Motor neuron (in vitro differentiated cells): ENCODE measurements at regions not wholly inside any gene's neighbourhood (a gene's known extent, or its start where the extent isn't known, plus 50 kb on each side); places are given as distances from the start of the nearest gene placed in this dataset.
"Not testable (repeated sequence)": the region's sequence is repeated elsewhere in the genome, so short reads cannot be mapped to it uniquely, and the experiment has no call there.

Source experiments
- ATAC-seq, 8 experiments: fragments of 200-7000 bp; cut with Tn5 transposase; replicated peaks in 6 of 8; 2 replicates each; pipeline ENCODE4 v1.8.0; 2021; ENCODE audit warnings: mild to moderate bottlenecking in 8 of 8, moderate library complexity in 8 of 8
- H3K27ac ChIP-seq, 2 donors: fragments of 250-450 bp; sonication (Bioruptor Pico); 2 replicates each; pipeline ENCODE4 v1.9.0; 2021; ENCODE audit warnings: antibody characterized with exemption in 2 of 2, mild to moderate bottlenecking in 2 of 2, moderate library complexity in 1 of 2
- H3K4me1 ChIP-seq, 2 donors: fragments of 250-450 bp; sonication (Bioruptor Pico); replicated peaks in 1 of 2; 2 replicates each; pipeline ENCODE4 v1.6.1; 2021; ENCODE audit warnings: antibody characterized with exemption in 2 of 2, mild to moderate bottlenecking in 2 of 2, moderate library complexity in 1 of 2
- H3K4me3 ChIP-seq, 5 donors: fragments of 250-450 bp; sonication (Bioruptor Pico); 2 replicates each; pipeline ENCODE4 v1.9.0; 2021; ENCODE audit warnings: antibody characterized with exemption in 5 of 5, mild to moderate bottlenecking in 5 of 5, moderate library complexity in 4 of 5
- WGBS, 10 experiments: fragments of 450-650 bp; shearing (Covaris generic); methylation state at CpG; one replicate each; pipeline ENCODE4 v1.0.0; 2022; 5-methylcytosine and 5-hydroxymethylcytosine counted together
- in situ Hi-C, 9 experiments: fragments of 400-800 bp; cut with MboI; loops; one replicate each; pipeline ENCODE4 v1.15.0; 2021; ENCODE audit warnings: low sequenced_read_pairs in 9 of 9, low pct_unique_long_range_greater_than_20kb in 2 of 9; ENCODE audit not compliant: unreplicated experiment in 9 of 9

- Histone ChIP-seq H3K27ac (no peak overlapping the region), H3K4me1 (no peaks in the 10 kb centered on the region), H3K4me3 (no peak overlapping the region)
- ATAC-seq: no peak
- in situ Hi-C loops: no loop called here
- WGBS, 10 experiments: 0 to 86% (median 26%) methylated on average over 1 of the region's 1 CpG; no CpG with 5 or more reads in 2 of the 10 experiments
Observed at GRCh38 chr6:115071962-115072361, 729.1 kb upstream of the HS3ST5 start.

- 11 to 87% (median 74%) methylated on average over 2 to 6 of the region's 6 CpGs for WGBS, 10 experiments
- Histone ChIP-seq H3K27ac (no peak overlapping the region), H3K4me1 (peaks cover 0 to 7% of the 10 kb centered on the region in 2 donors), H3K4me3 (no peak overlapping the region)
- ATAC-seq: no peak
- in situ Hi-C loops: no loop called here
Observed at GRCh38 chr6:115067690-115068447, 725.0 kb upstream of the HS3ST5 start.

GRCh38 chr6:115064680-115065079 lies 721.9 kb upstream of the HS3ST5 start:
- peak in 1 of 8 experiments; percentile 17 for ATAC-seq
- Histone ChIP-seq H3K4me1 (peaks cover 0 to 7% of the 10 kb centered on the region in 2 donors), H3K27ac (no peak overlapping the region), H3K4me3 (no peak overlapping the region)
- in situ Hi-C loops: no loop called here
- WGBS, 10 experiments: 0 to 100% (median 59%) methylated on average over 1 to 2 of the region's 2 CpGs; no CpG with 5 or more reads in 1 of the 10 experiments

GRCh38 chr6:115060581-115060980 lies 717.8 kb upstream of the HS3ST5 start:
- Histone ChIP-seq H3K27ac (no peak overlapping the region), H3K4me1 (peaks cover 0 to 7% of the 10 kb centered on the region in 2 donors), H3K4me3 (no peak overlapping the region)
- in situ Hi-C loops: no loop called here
- no peak for ATAC-seq

- in situ Hi-C loops: no loop called here
- no peak for ATAC-seq
Observed at GRCh38 chr6:115058414-115059211, 715.8 kb upstream of the HS3ST5 start.

GRCh38 chr6:115055579-115055978 lies 712.8 kb upstream of the HS3ST5 start:
- H3K27ac ChIP-seq: no peak overlapping the region
- ATAC-seq: no peak
- H3K4me1 ChIP-seq: no peaks in the 10 kb centered on the region
- in situ Hi-C loops: no loop called here
- H3K4me3 ChIP-seq: no peak overlapping the region

More at GRCh38 chr6:115058414-115059211, 715.8 kb upstream of the HS3ST5 start:
- Histone ChIP-seq H3K4me1 (no peaks in the 10 kb centered on the region), H3K4me3 (no peak overlapping the region), H3K27ac (no peak overlapping the region)
- WGBS, 10 experiments: 0 to 82% (median 43%) methylated on average over 1 to 3 of the region's 3 CpGs

- H3K4me3 ChIP-seq, H3K27ac ChIP-seq, ATAC-seq, H3K4me1 ChIP-seq, in situ Hi-C loops: not testable (repeated sequence)
- WGBS, 10 experiments: 17 to 70% (median 33%) methylated on average over 1 to 2 of the region's 3 CpGs; no CpG with 5 or more reads in 7 of the 10 experiments
Observed at GRCh38 chr6:115054242-115054641, 711.4 kb upstream of the HS3ST5 start.

- H3K27ac ChIP-seq: no peak overlapping the region
- in situ Hi-C loops: no loop called here
- no peak overlapping the region for H3K4me3 ChIP-seq
- H3K4me1 ChIP-seq: no peaks in the 10 kb centered on the region
- no peak for ATAC-seq
- 35 to 100% (median 79%) methylated on average over 1 to 3 of the region's 3 CpGs; no CpG with 5 or more reads in 1 of the 10 experiments for WGBS, 10 experiments
Observed at GRCh38 chr6:115053169-115053860, 710.5 kb upstream of the HS3ST5 start.

- no peak for ATAC-seq
Observed at GRCh38 chr6:115016593-115016992, 673.8 kb upstream of the HS3ST5 start.

GRCh38 chr6:115004982-115005381 lies 662.2 kb upstream of the HS3ST5 start:
- Histone ChIP-seq H3K27ac (no peak overlapping the region), H3K4me3 (no peak overlapping the region), H3K4me1 (no peaks in the 10 kb centered on the region)
- ATAC-seq: peak in 2 of 8 experiments; percentile 30 to 38
- in situ Hi-C loops: no loop called here
- 0 to 73% (median 36%) methylated on average over 2 to 4 of the region's 4 CpGs; no CpG with 5 or more reads in 1 of the 10 experiments for WGBS, 10 experiments

More at GRCh38 chr6:115016593-115016992, 673.8 kb upstream of the HS3ST5 start:
- H3K4me1 ChIP-seq: no peaks in the 10 kb centered on the region
- 0 to 100% (median 61%) methylated on average over 1 to 2 of the region's 2 CpGs; no CpG with 5 or more reads in 3 of the 10 experiments for WGBS, 10 experiments
- no peak overlapping the region for H3K4me3 ChIP-seq
- no peak overlapping the region for H3K27ac ChIP-seq
- in situ Hi-C loops: no loop called here

GRCh38 chr6:115004204-115004603 lies 661.4 kb upstream of the HS3ST5 start:
- H3K27ac ChIP-seq: no peak overlapping the region
- H3K4me1 ChIP-seq: no peaks in the 10 kb centered on the region
- ATAC-seq: no peak
- H3K4me3 ChIP-seq: no peak overlapping the region
- WGBS, 10 experiments: 0 to 100% (median 67%) methylated on average over 1 of the region's 1 CpG; no CpG with 5 or more reads in 3 of the 10 experiments
- in situ Hi-C loops: no loop called here

GRCh38 chr6:115001731-115002350 lies 659.0 kb upstream of the HS3ST5 start:
- H3K27ac ChIP-seq: no peak overlapping the region
- ATAC-seq: no peak
- in situ Hi-C loops: no loop called here
- no peak overlapping the region for H3K4me3 ChIP-seq
- 45 to 100% (median 91%) methylated on average over 4 to 8 of the region's 8 CpGs; no CpG with 5 or more reads in 1 of the 10 experiments for WGBS, 10 experiments
- no peaks in the 10 kb centered on the region for H3K4me1 ChIP-seq

- Histone ChIP-seq H3K27ac (no peak overlapping the region), H3K4me1 (no peaks in the 10 kb centered on the region), H3K4me3 (no peak overlapping the region)
- no peak for ATAC-seq
- 0 to 100% (median 83%) methylated on average over 1 to 3 of the region's 4 CpGs; no CpG with 5 or more reads in 1 of the 10 experiments for WGBS, 10 experiments
- in situ Hi-C loops: no loop called here
Observed at GRCh38 chr6:115000736-115001135, 657.9 kb upstream of the HS3ST5 start.
